D721Med (cell line): ENCODE measurements at regions not wholly inside any gene's neighbourhood (a gene's known extent, or its start where the extent isn't known, plus 50 kb on each side); places are given as distances from the start of the nearest gene placed in this dataset.

Experiments
- DNase-seq: peaks from one replicate; pipeline ENCODE4 v3.0.0; 2011; ENCODE audit warnings: low spot score; ENCODE audit not compliant: insufficient read length
- FAIRE-seq: peaks from 2 replicates; lab custom pipeline; 2011; peaks lifted over from hg19 to GRCh38; lab: Jason Lieb, UNC
- CTCF ChIP-seq: IDR thresholded peaks from 2 replicates; pipeline ENCODE4 v1.5.1; 2012; ENCODE audit warnings: mild to moderate bottlenecking, control low read depth; ENCODE audit not compliant: insufficient read depth; ENCODE audit errors: missing control alignments

DNA sequence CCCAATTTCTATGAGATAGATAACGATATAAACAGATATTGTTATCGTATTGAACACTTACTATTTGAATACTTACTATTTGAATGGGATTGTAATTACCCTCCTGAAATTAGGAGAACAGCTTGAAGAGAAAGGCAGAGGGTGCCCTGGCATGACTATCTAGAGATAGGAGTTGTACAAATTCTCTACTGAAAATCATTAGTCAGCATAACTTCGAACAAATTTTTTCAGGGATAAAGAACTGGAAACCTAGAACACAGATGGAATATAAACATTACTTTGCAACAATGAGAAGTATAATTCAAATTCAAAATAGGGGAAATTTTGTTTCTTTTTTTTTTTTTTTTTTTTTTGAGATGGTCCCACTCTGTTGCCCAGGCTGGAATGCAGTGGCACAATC is 1096.8 kb downstream of the C4orf33 start:
- no peak for DNase-seq
- FAIRE-seq: no peak
- TF ChIP-seq CTCF: no peak

GRCh38 chr4:130197946-130198345 is 1102.0 kb downstream of the C4orf33 start:
- TF ChIP-seq CTCF: no peak
- DNase-seq: no peak
- FAIRE-seq: no peak

DNA sequence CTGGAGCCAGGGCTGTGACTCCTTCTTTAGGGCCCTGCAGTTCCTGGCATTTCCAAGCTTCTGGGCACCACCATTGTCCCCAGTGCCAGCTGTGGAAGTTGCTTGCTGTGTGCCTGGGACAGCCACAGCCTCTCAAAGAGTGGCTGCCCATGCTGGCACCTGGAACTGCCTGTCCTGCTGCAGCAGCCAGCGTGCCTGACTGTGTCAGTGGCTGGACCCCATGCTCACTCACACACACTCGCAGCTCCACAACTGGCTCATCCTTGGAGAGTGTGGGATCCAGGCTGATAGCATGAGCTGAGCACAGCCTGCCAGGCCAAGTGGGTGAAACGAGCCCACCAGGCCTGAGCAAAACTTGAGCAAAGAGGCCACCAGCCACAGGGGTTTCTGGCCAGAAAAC is 1107.6 kb downstream of the C4orf33 start:
- FAIRE-seq (no peak), DNase-seq (no peak)
- no peak for TF ChIP-seq CTCF

DNA sequence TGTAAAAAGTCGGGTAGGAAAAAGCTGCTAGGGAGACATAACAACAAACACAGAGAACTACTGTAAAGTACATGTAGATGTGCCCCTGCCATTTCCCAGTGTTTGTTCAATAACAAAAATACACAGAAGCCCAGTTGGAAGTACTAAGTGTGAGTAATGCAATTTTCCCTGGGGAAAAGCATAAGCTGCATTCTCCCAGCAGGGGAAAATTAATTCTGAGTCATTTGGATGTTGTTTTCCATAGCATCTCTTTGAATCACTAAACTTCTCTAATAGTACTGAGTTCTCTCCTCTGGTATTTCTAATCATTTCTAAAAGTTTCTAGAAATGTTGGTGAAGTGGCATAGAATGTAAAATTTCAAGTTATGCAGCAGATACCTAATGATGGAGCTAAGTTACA is 1114.9 kb downstream of the C4orf33 start:
- FAIRE-seq (no peak), DNase-seq (no peak)
- no peak for TF ChIP-seq CTCF

DNA sequence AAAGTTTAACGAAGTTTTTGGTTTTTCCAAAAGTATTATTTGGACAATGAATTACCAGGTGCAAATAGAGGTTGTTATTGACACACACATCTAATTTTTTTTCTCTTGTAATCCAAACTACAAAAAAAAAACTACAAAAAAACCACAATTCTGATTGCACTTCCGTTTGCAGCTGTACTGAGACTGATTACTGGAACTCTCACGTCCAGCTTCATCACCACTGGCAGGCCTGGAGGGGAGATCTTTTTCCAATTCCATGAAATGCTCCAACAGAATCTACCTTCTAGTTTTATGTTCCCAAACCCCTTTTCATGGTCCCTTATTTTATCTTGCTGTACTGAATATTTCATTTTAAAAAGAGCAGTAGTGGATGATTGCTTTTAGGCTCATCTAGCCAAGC is 1118.3 kb downstream of the C4orf33 start:
- no peak for TF ChIP-seq CTCF
- DNase-seq (no peak), FAIRE-seq (no peak)

DNA sequence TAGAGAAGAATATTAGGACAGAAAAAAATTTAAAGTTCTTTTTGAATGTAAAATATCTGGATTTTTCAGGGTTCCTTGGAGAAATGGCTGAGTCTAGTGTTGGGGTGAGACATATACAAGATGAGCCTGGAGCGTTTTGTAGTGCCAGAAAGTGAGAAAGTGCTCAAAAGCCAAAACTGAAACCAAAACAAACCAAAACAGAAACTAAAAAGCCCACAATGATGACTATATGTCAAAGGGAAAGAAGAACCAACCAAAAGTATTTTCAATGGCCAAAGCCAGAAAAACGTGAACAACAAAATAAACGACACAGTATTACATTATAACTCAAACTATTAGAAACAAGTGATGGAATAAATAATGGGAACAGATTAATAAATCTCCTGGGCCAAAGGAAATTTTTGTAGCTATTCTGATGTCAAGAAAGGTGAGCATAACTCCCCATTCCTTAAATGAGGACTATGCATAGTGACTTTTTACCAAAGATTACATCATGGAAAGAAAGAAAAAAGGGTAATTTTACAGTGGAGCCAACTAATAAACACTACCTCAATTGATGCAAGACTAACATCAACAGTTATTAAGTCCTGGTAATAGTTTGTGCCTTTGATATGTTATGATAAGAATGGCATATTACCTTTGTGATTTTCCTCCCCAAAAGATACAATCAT is 1137.6 kb downstream of the C4orf33 start:
- TF ChIP-seq CTCF: no peak
- FAIRE-seq: no peak
- no peak for DNase-seq

DNA sequence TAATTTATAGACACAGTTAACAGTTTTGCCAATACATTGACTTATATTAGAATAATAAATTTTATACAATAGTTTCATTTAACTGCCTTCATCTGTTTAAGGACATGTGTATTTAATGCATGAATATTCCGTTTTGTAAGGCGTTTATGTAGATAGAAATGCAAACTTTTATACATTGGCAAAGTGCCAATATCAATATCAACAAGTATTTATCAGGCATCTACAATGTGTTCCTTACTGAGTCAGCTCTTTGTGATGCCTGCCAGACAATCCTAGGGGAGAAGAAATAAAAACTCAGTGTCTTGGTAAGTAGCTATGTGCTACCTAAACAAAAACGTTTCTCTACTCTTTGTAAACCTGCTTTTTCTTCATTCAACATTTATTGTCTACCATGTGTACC is 1142.2 kb downstream of the C4orf33 start:
- FAIRE-seq (no peak), DNase-seq (no peak)
- TF ChIP-seq CTCF: no peak
